ENCODE measurements at regions not wholly inside any gene's neighbourhood (a gene's known extent, or its start where the extent isn't known, plus 50 kb on each side); places are given as distances from the start of the nearest gene placed in this dataset.

- 56 to 61% methylated on average over 3 to 6 of the region's 6 CpGs for WGBS, 2 donors (ENCODE audit: low coverage in 1 of 2)
Measured at GRCh38 chr7:24455813-24456525, 117.3 kb upstream of the PALS2 start.

GRCh38 chr7:24456526-24457218 is 116.6 kb upstream of the PALS2 start:
- WGBS, 2 donors (ENCODE audit: low coverage in 1 of 2) = 7 to 11% methylated on average over 4 of the region's 4 CpGs
- ATAC-seq = no peak
- Histone ChIP-seq H3K4me3 (no peak overlapping the region), H3K27me3 (no peaks in the 10 kb centered on the region), H3K36me3 (no peaks in the 10 kb centered on the region), H3K4me1 (no peaks in the 10 kb centered on the region), H3K27ac (no peak overlapping the region), H3K9me3 (no peaks in the 10 kb centered on the region)
- no peak for TF ChIP-seq POLR2AphosphoS5 (IDR thresholded peaks at IDR 0.05)
- TF ChIP-seq EP300 (IDR thresholded peaks at IDR 0.05) = no peak
- no peak for TF ChIP-seq POLR2A (IDR thresholded peaks at IDR 0.05)
- TF ChIP-seq CTCF (IDR thresholded peaks at IDR 0.05) = no peak

More at GRCh38 chr7:24455813-24456525, 117.3 kb upstream of the PALS2 start:
- Histone ChIP-seq H3K4me3 (no peak overlapping the region), H3K27me3 (no peaks in the 10 kb centered on the region), H3K27ac (no peak overlapping the region), H3K36me3 (no peaks in the 10 kb centered on the region), H3K9me3 (no peaks in the 10 kb centered on the region), H3K4me1 (no peaks in the 10 kb centered on the region)
- ATAC-seq = no peak
- TF ChIP-seq POLR2A (IDR thresholded peaks at IDR 0.05) (no peak), EP300 (IDR thresholded peaks at IDR 0.05) (no peak), POLR2AphosphoS5 (IDR thresholded peaks at IDR 0.05) (no peak), CTCF (IDR thresholded peaks at IDR 0.05) (no peak)

GRCh38 chr7:24457219-24457558 is 116.1 kb upstream of the PALS2 start:
- H3K27me3 ChIP-seq = no peaks in the 10 kb centered on the region
- no peak overlapping the region for H3K27ac ChIP-seq
- H3K36me3 ChIP-seq = no peaks in the 10 kb centered on the region
- 23 to 25% methylated on average over 2 of the region's 2 CpGs for WGBS, 2 donors (ENCODE audit: low coverage in 1 of 2)
- H3K4me1 ChIP-seq = no peaks in the 10 kb centered on the region
- no peaks in the 10 kb centered on the region for H3K9me3 ChIP-seq
- TF ChIP-seq POLR2A (IDR thresholded peaks at IDR 0.05) = no peak
- TF ChIP-seq EP300 (IDR thresholded peaks at IDR 0.05) = no peak
- H3K4me3 ChIP-seq = no peak overlapping the region
- ATAC-seq = no peak

GRCh38 chr7:24462117-24462516 is 111.1 kb upstream of the PALS2 start:
- H3K4me1 ChIP-seq = no peaks in the 10 kb centered on the region
- H3K4me3 ChIP-seq = no peak overlapping the region
- H3K36me3 ChIP-seq = no peaks in the 10 kb centered on the region
- H3K27ac ChIP-seq = no peak overlapping the region
- H3K27me3 ChIP-seq = no peaks in the 10 kb centered on the region
- no peak for TF ChIP-seq POLR2A (IDR thresholded peaks at IDR 0.05)
- TF ChIP-seq EP300 (IDR thresholded peaks at IDR 0.05) = no peak
- no peak for TF ChIP-seq POLR2AphosphoS5 (IDR thresholded peaks at IDR 0.05)
- TF ChIP-seq CTCF (IDR thresholded peaks at IDR 0.05) = no peak
- H3K9me3 ChIP-seq = no peaks in the 10 kb centered on the region
- ATAC-seq = no peak
- WGBS, 2 donors (ENCODE audit: low coverage in 1 of 2) = 29 to 75% methylated on average over 2 of the region's 2 CpGs

GRCh38 chr7:24462984-24463383 is 110.3 kb upstream of the PALS2 start:
- H3K4me3 ChIP-seq = no peak overlapping the region
- H3K36me3 ChIP-seq = no peaks in the 10 kb centered on the region
- no peaks in the 10 kb centered on the region for H3K27me3 ChIP-seq
- H3K9me3 ChIP-seq = no peaks in the 10 kb centered on the region
- no peak overlapping the region for H3K27ac ChIP-seq
- ATAC-seq = no peak
- no peaks in the 10 kb centered on the region for H3K4me1 ChIP-seq
- TF ChIP-seq CTCF (IDR thresholded peaks at IDR 0.05) (no peak), POLR2A (IDR thresholded peaks at IDR 0.05) (no peak), EP300 (IDR thresholded peaks at IDR 0.05) (no peak), POLR2AphosphoS5 (IDR thresholded peaks at IDR 0.05) (no peak)
- WGBS, 2 donors (ENCODE audit: low coverage in 1 of 2) = 83 to 86% methylated on average over 2 of the region's 2 CpGs

All from gastroesophageal sphincter (tissue), 4 donors.